Stomach (tissue), 4 donors: ENCODE measurements at regions not wholly inside any gene's neighbourhood (a gene's known extent, or its start where the extent isn't known, plus 50 kb on each side); places are given as distances from the start of the nearest gene placed in this dataset.

Source experiments
- EP300 ChIP-seq: sonication (generic); formaldehyde crosslinking; IDR thresholded peaks from one replicate; pipeline ENCODE4 v1.6.1; 2017; ENCODE audit warnings: antibody characterized with exemption
- POLR2A ChIP-seq, 4 donors: fragments of 450-650 bp; IDR thresholded peaks; one replicate each; pipeline ENCODE4 v1.6.1; 2016; ENCODE audit warnings: antibody characterized with exemption in 4 of 4, control low read depth in 2 of 4, mild to moderate bottlenecking in 1 of 4, moderate library complexity in 1 of 4
- TF ChIP-seq, protein P1 (sequence below), 7 experiments: fragments of 450-650 bp in 4 of 7; fragments of 200-600 bp in 3 of 7; sonication (generic) in 3 of 7; IDR thresholded peaks; one replicate each; pipeline ENCODE4 v1.5.1; 2016 to 2019; ENCODE audit warnings: antibody characterized with exemption in 7 of 7, control low read depth in 2 of 7, mild to moderate bottlenecking in 1 of 7

DNA sequence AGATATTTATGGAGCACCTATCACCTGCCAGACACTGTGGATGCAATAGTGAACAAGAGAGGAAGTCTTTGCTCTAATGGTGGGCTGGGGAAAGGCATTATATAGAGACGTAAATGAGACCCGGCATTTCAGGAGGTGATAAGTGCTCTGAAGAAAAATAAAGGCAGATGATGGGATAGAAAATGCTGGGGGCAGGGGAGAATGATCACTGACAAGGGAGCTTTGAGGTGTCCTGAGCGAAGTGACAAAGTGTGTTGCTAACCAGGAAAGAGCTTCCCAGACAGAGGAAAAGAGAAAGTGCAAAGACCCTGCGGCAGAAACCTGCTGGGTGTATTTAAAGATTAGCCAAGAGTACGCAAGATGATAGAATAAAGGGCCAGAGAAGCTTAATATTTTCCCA, 1096.1 kb downstream of the BCL11B start:
- TF ChIP-seq, protein P1, sequence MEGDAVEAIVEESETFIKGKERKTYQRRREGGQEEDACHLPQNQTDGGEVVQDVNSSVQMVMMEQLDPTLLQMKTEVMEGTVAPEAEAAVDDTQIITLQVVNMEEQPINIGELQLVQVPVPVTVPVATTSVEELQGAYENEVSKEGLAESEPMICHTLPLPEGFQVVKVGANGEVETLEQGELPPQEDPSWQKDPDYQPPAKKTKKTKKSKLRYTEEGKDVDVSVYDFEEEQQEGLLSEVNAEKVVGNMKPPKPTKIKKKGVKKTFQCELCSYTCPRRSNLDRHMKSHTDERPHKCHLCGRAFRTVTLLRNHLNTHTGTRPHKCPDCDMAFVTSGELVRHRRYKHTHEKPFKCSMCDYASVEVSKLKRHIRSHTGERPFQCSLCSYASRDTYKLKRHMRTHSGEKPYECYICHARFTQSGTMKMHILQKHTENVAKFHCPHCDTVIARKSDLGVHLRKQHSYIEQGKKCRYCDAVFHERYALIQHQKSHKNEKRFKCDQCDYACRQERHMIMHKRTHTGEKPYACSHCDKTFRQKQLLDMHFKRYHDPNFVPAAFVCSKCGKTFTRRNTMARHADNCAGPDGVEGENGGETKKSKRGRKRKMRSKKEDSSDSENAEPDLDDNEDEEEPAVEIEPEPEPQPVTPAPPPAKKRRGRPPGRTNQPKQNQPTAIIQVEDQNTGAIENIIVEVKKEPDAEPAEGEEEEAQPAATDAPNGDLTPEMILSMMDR (IDR thresholded peaks at IDR 0.05) = no peak
- TF ChIP-seq POLR2A (IDR thresholded peaks at IDR 0.05) (no peak), EP300 (no peak)
